GM12892 (cell line): ENCODE measurements at regions not wholly inside any gene's neighbourhood (a gene's known extent, or its start where the extent isn't known, plus 50 kb on each side); places are given as distances from the start of the nearest gene placed in this dataset.

ENCODE experiments used
- POLR2A ChIP-seq: IDR thresholded peaks from 2 replicates; pipeline ENCODE4 v1.6.1; 2011; ENCODE audit warnings: low read depth, low read length, control low read depth
- POLR2AphosphoS5 ChIP-seq: IDR thresholded peaks from 2 replicates; pipeline ENCODE4 v1.6.1; 2011; ENCODE audit warnings: low read depth, low read length, control low read depth
- TAF1 ChIP-seq: IDR thresholded peaks from 2 replicates; pipeline ENCODE4 v1.6.1; 2011; ENCODE audit warnings: low read depth, mild to moderate bottlenecking, control low read depth, low read length, borderline replicate concordance

GRCh38 chr4:155524926-155525455 is 141.7 kb upstream of the GUCY1A1 start:
- TF ChIP-seq POLR2A (no peak), POLR2AphosphoS5 (no peak), TAF1 (no peak)
